ENCODE measurements at regions not wholly inside any gene's neighbourhood (a gene's known extent, or its start where the extent isn't known, plus 50 kb on each side); places are given as distances from the start of the nearest gene placed in this dataset.

DNA sequence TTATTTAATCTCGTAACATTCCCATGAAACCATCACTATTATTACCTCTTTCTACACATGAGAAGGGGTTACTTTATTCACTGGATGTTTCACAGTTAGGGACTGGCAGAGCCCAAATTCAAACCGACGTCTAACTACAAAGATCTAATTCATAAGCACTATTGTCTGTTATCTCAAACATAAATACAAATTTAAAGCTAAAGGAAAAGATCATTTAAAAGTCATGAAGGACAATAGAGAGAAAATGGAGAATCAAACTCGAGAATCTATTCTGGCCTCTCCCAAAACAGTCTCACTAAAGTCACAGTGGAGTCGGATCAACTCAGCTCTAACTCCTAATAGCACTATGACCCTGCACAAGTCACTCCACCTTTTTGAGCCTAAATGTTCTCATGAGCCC is 287.7 kb downstream of the ZIC4 start:
- TF ChIP-seq CTCF (conservative IDR thresholded peaks at IDR 0.05) (no peak), ZFX (IDR thresholded peaks at IDR 0.05) (no peak)
